WTC11 (cell line): ENCODE measurements at regions not wholly inside any gene's neighbourhood (a gene's known extent, or its start where the extent isn't known, plus 50 kb on each side); places are given as distances from the start of the nearest gene placed in this dataset.

ENCODE experiments used
- ATAC-seq: fragments of 200-7000 bp; cut with Tn5 transposase; 2 replicates; pipeline ENCODE4 v1.10.0; 2021; ENCODE audit warnings: mild to moderate bottlenecking, moderate library complexity
- CTCF ChIA-PET: fragments of 300-600 bp; sonication (Branson Sonifier 250); formaldehyde crosslinking; loops from one replicate; lab custom pipeline; 2021; ENCODE audit warnings: antibody characterized with exemption; lab: Charles Lee
- POLR2A ChIA-PET: fragments of 350-600 bp; sonication (Branson Sonifier 250); formaldehyde crosslinking; loops from one replicate; lab custom pipeline; 2021; ENCODE audit warnings: antibody characterized with exemption; lab: Charles Lee
- DNase-seq: peaks from one replicate; pipeline ENCODE4 v3.0.0; 2021; ENCODE audit warnings: low spot score
- H3K27ac Mint-ChIP-seq: 2 replicates; pipeline ENCODE4 v1.8.0; 2021; ENCODE audit warnings: mixed read lengths
- H3K27me3 Mint-ChIP-seq: 2 replicates; pipeline ENCODE4 v1.8.0; 2021; ENCODE audit warnings: low read depth, mild to moderate bottlenecking, moderate library complexity, mixed read lengths
- H3K36me3 Mint-ChIP-seq: 2 replicates; pipeline ENCODE4 v1.8.0; 2021; ENCODE audit warnings: mixed read lengths
- H3K4me1 Mint-ChIP-seq: 2 replicates; pipeline ENCODE4 v1.8.0; 2022; ENCODE audit warnings: mixed read lengths
- H3K4me3 Mint-ChIP-seq: 2 replicates; pipeline ENCODE4 v1.8.0; 2021; ENCODE audit warnings: mild to moderate bottlenecking, moderate library complexity, mixed read lengths
- H3K9me3 Mint-ChIP-seq: 2 replicates; pipeline ENCODE4 v1.8.0; 2021; ENCODE audit warnings: mixed read lengths
- CREB1 ChIP-seq: sonication (generic); formaldehyde crosslinking; IDR thresholded peaks from 2 replicates; pipeline ENCODE4 v1.8.0; 2023; ENCODE audit warnings: mild to moderate bottlenecking, missing genetic modification reagents
- ELF4 ChIP-seq: sonication (generic); formaldehyde crosslinking; IDR thresholded peaks from 2 replicates; pipeline ENCODE4 v1.8.1; 2022; ENCODE audit warnings: low read depth, mild to moderate bottlenecking, moderate library complexity, missing genetic modification reagents
- RORB ChIP-seq: fragments of 250-450 bp; sonication (Bioruptor Pico); IDR thresholded peaks from 2 replicates; pipeline ENCODE4 v1.9.0; 2021; ENCODE audit warnings: mild to moderate bottlenecking
- SMAD4 ChIP-seq: sonication (generic); formaldehyde crosslinking; IDR thresholded peaks from 2 replicates; pipeline ENCODE4 v1.8.0; 2022; ENCODE audit warnings: mild to moderate bottlenecking, missing genetic modification reagents
- TEAD4 ChIP-seq: sonication (generic); formaldehyde crosslinking; IDR thresholded peaks from 2 replicates; pipeline ENCODE4 v1.8.0; 2022; ENCODE audit warnings: mild to moderate bottlenecking, missing genetic modification reagents
- ZNF263 ChIP-seq: sonication (generic); formaldehyde crosslinking; IDR thresholded peaks from 2 replicates; pipeline ENCODE4 v1.8.1; 2022; ENCODE audit warnings: low read depth, mild to moderate bottlenecking, moderate library complexity, missing genetic modification reagents
- ZNF416 ChIP-seq: fragments of 250-450 bp; sonication (Bioruptor Pico); IDR thresholded peaks from 2 replicates; pipeline ENCODE4 v1.9.0; 2021; ENCODE audit warnings: mild to moderate bottlenecking, inconsistent platforms
- TF ChIP-seq, protein P1 (sequence below): fragments of 250-450 bp; sonication (Bioruptor Pico); IDR thresholded peaks from 2 replicates; pipeline ENCODE4 v1.9.0; 2021; ENCODE audit warnings: mild to moderate bottlenecking
- TF ChIP-seq, protein P2 (sequence below): sonication (generic); formaldehyde crosslinking; IDR thresholded peaks from 2 replicates; pipeline ENCODE4 v1.8.0; 2022; ENCODE audit warnings: mild to moderate bottlenecking, missing genetic modification reagents
- TF ChIP-seq, protein P3 (sequence below): sonication (generic); formaldehyde crosslinking; IDR thresholded peaks from 2 replicates; pipeline ENCODE4 v1.8.1; 2022; ENCODE audit warnings: low read depth, missing genetic modification reagents, borderline replicate concordance
- TF ChIP-seq, protein P4 (sequence below): sonication (generic); formaldehyde crosslinking; IDR thresholded peaks from 2 replicates; pipeline ENCODE4 v1.8.0; 2022; ENCODE audit warnings: missing genetic modification reagents

DNA sequence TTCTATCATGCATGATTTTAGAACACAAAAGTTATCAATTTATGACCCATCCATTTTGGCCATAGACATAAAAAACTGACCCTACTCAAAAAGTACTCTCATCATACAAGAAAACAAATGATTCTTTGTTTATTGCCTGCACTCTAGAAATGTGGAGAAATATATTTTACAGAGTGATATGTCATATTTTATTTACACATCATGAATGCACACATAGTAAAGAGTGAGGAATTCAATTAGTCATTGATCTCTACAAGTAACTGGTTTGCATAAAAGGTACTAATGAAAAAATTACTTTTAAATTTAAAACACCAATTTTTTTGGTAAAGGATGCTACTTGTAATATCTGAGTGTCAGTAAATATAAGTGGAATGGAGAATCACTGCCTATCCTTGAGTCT lies 242.5 kb upstream of the FAT4 start (continued):
- TF ChIP-seq RORB (CRISPR knock-in tag), result no peak
- TF ChIP-seq, protein P1, sequence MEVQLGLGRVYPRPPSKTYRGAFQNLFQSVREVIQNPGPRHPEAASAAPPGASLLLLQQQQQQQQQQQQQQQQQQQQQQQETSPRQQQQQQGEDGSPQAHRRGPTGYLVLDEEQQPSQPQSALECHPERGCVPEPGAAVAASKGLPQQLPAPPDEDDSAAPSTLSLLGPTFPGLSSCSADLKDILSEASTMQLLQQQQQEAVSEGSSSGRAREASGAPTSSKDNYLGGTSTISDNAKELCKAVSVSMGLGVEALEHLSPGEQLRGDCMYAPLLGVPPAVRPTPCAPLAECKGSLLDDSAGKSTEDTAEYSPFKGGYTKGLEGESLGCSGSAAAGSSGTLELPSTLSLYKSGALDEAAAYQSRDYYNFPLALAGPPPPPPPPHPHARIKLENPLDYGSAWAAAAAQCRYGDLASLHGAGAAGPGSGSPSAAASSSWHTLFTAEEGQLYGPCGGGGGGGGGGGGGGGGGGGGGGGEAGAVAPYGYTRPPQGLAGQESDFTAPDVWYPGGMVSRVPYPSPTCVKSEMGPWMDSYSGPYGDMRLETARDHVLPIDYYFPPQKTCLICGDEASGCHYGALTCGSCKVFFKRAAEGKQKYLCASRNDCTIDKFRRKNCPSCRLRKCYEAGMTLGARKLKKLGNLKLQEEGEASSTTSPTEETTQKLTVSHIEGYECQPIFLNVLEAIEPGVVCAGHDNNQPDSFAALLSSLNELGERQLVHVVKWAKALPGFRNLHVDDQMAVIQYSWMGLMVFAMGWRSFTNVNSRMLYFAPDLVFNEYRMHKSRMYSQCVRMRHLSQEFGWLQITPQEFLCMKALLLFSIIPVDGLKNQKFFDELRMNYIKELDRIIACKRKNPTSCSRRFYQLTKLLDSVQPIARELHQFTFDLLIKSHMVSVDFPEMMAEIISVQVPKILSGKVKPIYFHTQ (CRISPR knock-in tag), result no peak
- TF ChIP-seq, protein P2, sequence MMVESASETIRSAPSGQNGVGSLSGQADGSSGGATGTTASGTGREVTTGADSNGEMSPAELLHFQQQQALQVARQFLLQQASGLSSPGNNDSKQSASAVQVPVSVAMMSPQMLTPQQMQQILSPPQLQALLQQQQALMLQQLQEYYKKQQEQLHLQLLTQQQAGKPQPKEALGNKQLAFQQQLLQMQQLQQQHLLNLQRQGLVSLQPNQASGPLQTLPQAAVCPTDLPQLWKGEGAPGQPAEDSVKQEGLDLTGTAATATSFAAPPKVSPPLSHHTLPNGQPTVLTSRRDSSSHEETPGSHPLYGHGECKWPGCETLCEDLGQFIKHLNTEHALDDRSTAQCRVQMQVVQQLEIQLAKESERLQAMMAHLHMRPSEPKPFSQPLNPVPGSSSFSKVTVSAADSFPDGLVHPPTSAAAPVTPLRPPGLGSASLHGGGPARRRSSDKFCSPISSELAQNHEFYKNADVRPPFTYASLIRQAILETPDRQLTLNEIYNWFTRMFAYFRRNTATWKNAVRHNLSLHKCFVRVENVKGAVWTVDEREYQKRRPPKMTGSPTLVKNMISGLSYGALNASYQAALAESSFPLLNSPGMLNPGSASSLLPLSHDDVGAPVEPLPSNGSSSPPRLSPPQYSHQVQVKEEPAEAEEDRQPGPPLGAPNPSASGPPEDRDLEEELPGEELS (CRISPR knock-in tag), result no peak
- TF ChIP-seq, protein P3, sequence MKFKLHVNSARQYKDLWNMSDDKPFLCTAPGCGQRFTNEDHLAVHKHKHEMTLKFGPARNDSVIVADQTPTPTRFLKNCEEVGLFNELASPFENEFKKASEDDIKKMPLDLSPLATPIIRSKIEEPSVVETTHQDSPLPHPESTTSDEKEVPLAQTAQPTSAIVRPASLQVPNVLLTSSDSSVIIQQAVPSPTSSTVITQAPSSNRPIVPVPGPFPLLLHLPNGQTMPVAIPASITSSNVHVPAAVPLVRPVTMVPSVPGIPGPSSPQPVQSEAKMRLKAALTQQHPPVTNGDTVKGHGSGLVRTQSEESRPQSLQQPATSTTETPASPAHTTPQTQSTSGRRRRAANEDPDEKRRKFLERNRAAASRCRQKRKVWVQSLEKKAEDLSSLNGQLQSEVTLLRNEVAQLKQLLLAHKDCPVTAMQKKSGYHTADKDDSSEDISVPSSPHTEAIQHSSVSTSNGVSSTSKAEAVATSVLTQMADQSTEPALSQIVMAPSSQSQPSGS, result no peak
- no peak for TF ChIP-seq CREB1 (CRISPR knock-in tag)
- TF ChIP-seq ELF4 (CRISPR knock-in tag), result no peak
- TF ChIP-seq ZNF416 (CRISPR knock-in tag), result no peak

DNA sequence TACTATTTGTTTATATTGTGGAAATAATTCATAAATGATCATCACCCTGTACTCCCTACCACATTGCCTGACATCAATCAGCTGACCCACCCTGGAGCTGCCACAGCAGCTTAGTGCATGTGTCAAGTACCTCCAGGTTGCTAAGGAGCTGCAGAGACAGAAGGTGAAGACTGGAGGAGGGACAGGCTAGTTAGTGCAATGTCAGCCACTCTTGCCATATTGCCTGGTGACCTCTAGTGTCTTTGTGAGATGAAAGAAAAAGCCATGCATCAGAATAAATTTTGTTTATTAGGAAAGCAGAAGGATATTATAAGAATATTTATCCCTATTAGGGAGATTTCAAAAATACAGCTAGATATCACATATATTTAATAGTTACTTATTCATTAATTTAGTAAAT lies 243.9 kb upstream of the FAT4 start:
- H3K27me3 Mint-ChIP-seq, result no peaks in the 10 kb centered on the region
- DNase-seq, result no peak
- TF ChIP-seq SMAD4 (CRISPR knock-in tag), result no peak
- TF ChIP-seq, all 79 proteins: peak for 0
- ChIA-PET POLR2A (no interaction called here), CTCF (no interaction called here)
- ATAC-seq, result no peak; the same call in 1 of the 2 replicates
- no peak overlapping the region for H3K27ac Mint-ChIP-seq
- peaks cover 8% of the 10 kb centered on the region for H3K4me1 Mint-ChIP-seq
- no peaks in the 10 kb centered on the region for H3K36me3 Mint-ChIP-seq
- H3K4me3 Mint-ChIP-seq, result no peak overlapping the region
- H3K9me3 Mint-ChIP-seq, result no peaks in the 10 kb centered on the region

DNA sequence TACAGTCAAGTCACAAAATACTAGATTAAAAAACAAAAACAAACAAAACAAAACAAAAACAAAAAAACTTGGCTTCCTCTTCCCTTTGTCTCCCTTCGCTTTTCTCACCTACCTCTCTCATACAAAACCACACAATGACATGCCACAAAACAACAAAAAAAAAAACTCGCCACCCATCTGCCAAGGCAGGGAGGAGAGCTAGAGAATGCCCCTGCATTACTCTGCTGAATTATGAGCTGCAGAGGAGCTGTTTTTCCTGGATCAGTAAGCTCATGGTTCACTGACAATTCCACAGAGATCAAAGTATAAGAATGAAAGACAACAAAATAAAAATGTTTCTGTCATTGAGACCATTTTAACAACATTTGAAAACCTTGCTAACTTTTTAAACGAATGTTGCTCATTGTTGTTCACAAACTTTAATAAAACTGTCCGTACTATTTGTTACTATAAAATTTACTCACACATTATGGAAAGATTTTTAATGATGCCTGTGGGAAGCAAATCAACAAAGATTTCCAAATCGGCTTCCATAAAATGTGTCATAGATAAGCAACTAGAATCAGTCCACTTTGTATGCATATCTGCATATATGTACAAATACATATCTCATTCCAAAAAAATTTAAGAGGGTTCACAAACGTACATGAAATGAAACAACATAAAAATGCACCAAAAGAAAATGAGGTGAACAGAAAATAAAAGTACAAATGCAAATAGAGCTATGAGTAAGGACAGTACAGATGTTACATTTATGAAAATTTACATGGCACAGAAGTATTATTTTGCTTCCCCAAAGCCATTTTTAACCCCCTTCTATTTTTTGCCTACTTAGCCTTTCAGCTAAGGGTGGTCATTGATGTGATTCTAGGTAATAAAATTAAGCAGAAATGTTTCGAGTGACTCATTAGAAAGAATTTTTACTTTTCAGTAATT lies 252.4 kb upstream of the FAT4 start:
- H3K4me3 Mint-ChIP-seq, result no peak overlapping the region
- peaks cover 8% of the 10 kb centered on the region for H3K4me1 Mint-ChIP-seq
- no peak overlapping the region for H3K27ac Mint-ChIP-seq
- ATAC-seq (no peak; the same call in 1 of the 2 replicates), DNase-seq (no peak)
- H3K9me3 Mint-ChIP-seq, result peaks cover 3% of the 10 kb centered on the region
- no peaks in the 10 kb centered on the region for H3K27me3 Mint-ChIP-seq
- no peaks in the 10 kb centered on the region for H3K36me3 Mint-ChIP-seq
- ChIA-PET CTCF (no interaction called here), POLR2A (no interaction called here)
- TF ChIP-seq ZNF263 (CRISPR knock-in tag) (no peak), TEAD4 (CRISPR knock-in tag) (no peak)
- TF ChIP-seq, protein P4, sequence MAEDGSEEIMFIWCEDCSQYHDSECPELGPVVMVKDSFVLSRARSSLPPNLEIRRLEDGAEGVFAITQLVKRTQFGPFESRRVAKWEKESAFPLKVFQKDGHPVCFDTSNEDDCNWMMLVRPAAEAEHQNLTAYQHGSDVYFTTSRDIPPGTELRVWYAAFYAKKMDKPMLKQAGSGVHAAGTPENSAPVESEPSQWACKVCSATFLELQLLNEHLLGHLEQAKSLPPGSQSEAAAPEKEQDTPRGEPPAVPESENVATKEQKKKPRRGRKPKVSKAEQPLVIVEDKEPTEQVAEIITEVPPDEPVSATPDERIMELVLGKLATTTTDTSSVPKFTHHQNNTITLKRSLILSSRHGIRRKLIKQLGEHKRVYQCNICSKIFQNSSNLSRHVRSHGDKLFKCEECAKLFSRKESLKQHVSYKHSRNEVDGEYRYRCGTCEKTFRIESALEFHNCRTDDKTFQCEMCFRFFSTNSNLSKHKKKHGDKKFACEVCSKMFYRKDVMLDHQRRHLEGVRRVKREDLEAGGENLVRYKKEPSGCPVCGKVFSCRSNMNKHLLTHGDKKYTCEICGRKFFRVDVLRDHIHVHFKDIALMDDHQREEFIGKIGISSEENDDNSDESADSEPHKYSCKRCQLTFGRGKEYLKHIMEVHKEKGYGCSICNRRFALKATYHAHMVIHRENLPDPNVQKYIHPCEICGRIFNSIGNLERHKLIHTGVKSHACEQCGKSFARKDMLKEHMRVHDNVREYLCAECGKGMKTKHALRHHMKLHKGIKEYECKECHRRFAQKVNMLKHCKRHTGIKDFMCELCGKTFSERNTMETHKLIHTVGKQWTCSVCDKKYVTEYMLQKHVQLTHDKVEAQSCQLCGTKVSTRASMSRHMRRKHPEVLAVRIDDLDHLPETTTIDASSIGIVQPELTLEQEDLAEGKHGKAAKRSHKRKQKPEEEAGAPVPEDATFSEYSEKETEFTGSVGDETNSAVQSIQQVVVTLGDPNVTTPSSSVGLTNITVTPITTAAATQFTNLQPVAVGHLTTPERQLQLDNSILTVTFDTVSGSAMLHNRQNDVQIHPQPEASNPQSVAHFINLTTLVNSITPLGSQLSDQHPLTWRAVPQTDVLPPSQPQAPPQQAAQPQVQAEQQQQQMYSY (CRISPR knock-in tag), result no peak
